ENCODE measurements at regions not wholly inside any gene's neighbourhood (a gene's known extent, or its start where the extent isn't known, plus 50 kb on each side); places are given as distances from the start of the nearest gene placed in this dataset.

GRCh38 chr20:57938158-57939108 lies 228.6 kb upstream of the PMEPA1 start (continued):
- TF ChIP-seq HDAC2 (IDR thresholded peaks at IDR 0.05) (no peak), ATF3 (IDR thresholded peaks at IDR 0.05; ENCODE audit: borderline replicate concordance, extremely low read depth, low read depth, low read length) (no peak)

- DNase-seq (ENCODE audit: low read depth, low spot score) (no peak), ATAC-seq (no peak), FAIRE-seq (no peak)
- in situ Hi-C loops (cut with MboI), result no loop called here
- Histone ChIP-seq H4K20me1 (ENCODE audit: control insufficient read depth, insufficient read depth) (no peaks in the 10 kb centered on the region), H3K79me2 (ENCODE audit: control insufficient read depth, insufficient read depth, low read length) (no peaks in the 10 kb centered on the region), H3K27me3 (replicated peaks in 1 of 2; ENCODE audit: control insufficient read depth in 2 of 2, insufficient read depth in 2 of 2, low read length in 1 of 2) (peaks cover 0 to 1% of the 10 kb centered on the region in 2 experiments; a peak in 2 of 4 replicates), H3K9ac (ENCODE audit: control insufficient read depth, insufficient read depth, low read length) (no peak overlapping the region), H3K4me2 (ENCODE audit: control insufficient read depth, insufficient read depth) (no peak overlapping the region), H2AFZ (ENCODE audit: control insufficient read depth, low read depth, low read length) (no peak overlapping the region), H3K4me3 (no peak overlapping the region), H3K4me1 (ENCODE audit: control insufficient read depth, insufficient read depth, low read length) (no peaks in the 10 kb centered on the region), H3K27ac (ENCODE audit: control insufficient read depth, insufficient read depth) (no peak overlapping the region), H3K9me3 (replicated peaks; ENCODE audit: control insufficient read depth, insufficient read depth, low read length) (no peaks in the 10 kb centered on the region), H3K36me3 (ENCODE audit: control insufficient read depth in 2 of 2, insufficient read depth in 2 of 2, low read length in 1 of 2) (no peaks in the 10 kb centered on the region)
- POLR2A ChIA-PET, result no interaction called here
- BruUV-seq (replicated peaks), result no TSS peak
- SMC1A ChIA-PET (ENCODE audit: uncharacterized antibody, unreplicated experiment), result no interaction called here
- WGBS (ENCODE audit: insufficient coverage, insufficient replicate concordance, low lambda C conversion rate, missing lambda C conversion rate), result 10% methylated on average over 6 of the region's 6 CpGs
- RAD21 ChIA-PET (ENCODE audit: unreplicated experiment), result no interaction called here
- intact Hi-C loops (cut with micrococcal nuclease; ENCODE audit: unreplicated experiment), result no loop called here
- CTCF ChIA-PET, result no interaction called here
- TF ChIP-seq POLR2AphosphoS2 (IDR thresholded peaks at IDR 0.05; ENCODE audit: low read depth, low read length) (no peak), BACH1 (IDR thresholded peaks at IDR 0.05; ENCODE audit: borderline replicate concordance) (no peak), CEBPZ (IDR thresholded peaks at IDR 0.05; ENCODE audit: low read depth, low read length) (no peak), EED (IDR thresholded peaks at IDR 0.05; ENCODE audit: low read depth) (no peak), SRF (IDR thresholded peaks at IDR 0.05; ENCODE audit: low read depth in 2 of 2, low read length in 2 of 2) (no peak), HCFC1 (IDR thresholded peaks at IDR 0.05; ENCODE audit: low read length) (no peak), HDAC2 (IDR thresholded peaks at IDR 0.05) (no peak), SREBF2 (IDR thresholded peaks at IDR 0.05; ENCODE audit: low read length) (no peak), CEBPB (IDR thresholded peaks at IDR 0.05; ENCODE audit: borderline replicate concordance in 1 of 2, low read depth in 2 of 2, low read length in 2 of 2) (no peak), SUPT20H (IDR thresholded peaks at IDR 0.05; ENCODE audit: borderline replicate concordance, control insufficient read depth, low read depth, low read length) (no peak), USF2 (IDR thresholded peaks at IDR 0.05; ENCODE audit: borderline replicate concordance, low read depth, low read length) (no peak)
Observed at GRCh38 chr20:57936636-57937385, 227.0 kb upstream of the PMEPA1 start.

Measured in GM12878 (cell line).